Esophagus muscularis mucosa (tissue), 4 donors: ENCODE measurements at regions not wholly inside any gene's neighbourhood (a gene's known extent, or its start where the extent isn't known, plus 50 kb on each side); places are given as distances from the start of the nearest gene placed in this dataset.
"Not testable (repeated sequence)": the region's sequence is repeated elsewhere in the genome, so short reads cannot be mapped to it uniquely, and the experiment has no call there.

ENCODE experiments used
- DNase-seq: peaks from one replicate; pipeline ENCODE4 v3.0.0-alpha.2; 2017; ENCODE audit errors: extremely low spot score
- H3K27ac ChIP-seq, 4 donors: fragments of 200-600 bp; sonication (generic); replicated peaks in 1 of 4; 1 replicate in 3 of 4; 2 replicates in 1 of 4; pipeline ENCODE4 v1.5.1; 2016 to 2019; ENCODE audit warnings: mild to moderate bottlenecking in 1 of 4
- H3K27me3 ChIP-seq, 4 donors: fragments of 200-600 bp; sonication (generic); one replicate each; pipeline versions ENCODE4 v1.5.1 to v1.6.0; 2016 to 2019
- H3K36me3 ChIP-seq, 4 donors: fragments of 200-600 bp; sonication (generic); one replicate each; pipeline ENCODE4 v1.5.1; 2016 to 2019
- H3K4me1 ChIP-seq, 4 donors: fragments of 200-600 bp; sonication (generic); one replicate each; pipeline ENCODE4 v1.5.1; 2016 to 2019
- H3K4me3 ChIP-seq, 4 donors: fragments of 200-600 bp; sonication (generic); 1 replicate in 2 of 4; 2 replicates in 2 of 4; pipeline ENCODE4 v1.5.1; 2016 to 2019; ENCODE audit warnings: mild to moderate bottlenecking in 4 of 4, moderate library complexity in 1 of 4
- H3K9me3 ChIP-seq, 4 donors: fragments of 200-600 bp; sonication (generic); 1 replicate in 3 of 4; 2 replicates in 1 of 4; pipeline ENCODE4 v1.5.1; 2016 to 2019
- CTCF ChIP-seq, 3 experiments: fragments of 200-600 bp in 2 of 3; fragments of 450-650 bp in 1 of 3; sonication (generic) in 2 of 3; IDR thresholded peaks; one replicate each; pipeline ENCODE4 v1.5.1; 2017 to 2019; ENCODE audit warnings: antibody characterized with exemption in 3 of 3, mild to moderate bottlenecking in 2 of 3, moderate library complexity in 1 of 3
- EP300 ChIP-seq: sonication (generic); formaldehyde crosslinking; IDR thresholded peaks from one replicate; pipeline ENCODE4 v1.6.1; 2017; ENCODE audit warnings: antibody characterized with exemption
- POLR2A ChIP-seq: fragments of 450-650 bp; IDR thresholded peaks from one replicate; pipeline ENCODE4 v1.6.1; 2017; ENCODE audit warnings: antibody characterized with exemption, moderate library complexity, mild to moderate bottlenecking, low read depth
- POLR2AphosphoS5 ChIP-seq, 2 donors: sonication (generic); formaldehyde crosslinking; IDR thresholded peaks; one replicate each; pipeline ENCODE4 v1.6.1; 2017; ENCODE audit warnings: antibody characterized with exemption in 2 of 2
- WGBS: methylation state at CpG from one replicate; pipeline ENCODE4 v1.1.5; 2018; 5-methylcytosine and 5-hydroxymethylcytosine counted together
- intact Hi-C: fragments of 100-400 bp; cut with DNase I; formaldehyde crosslinking; loops from one replicate; pipeline ENCODE4 v1.15.1; 2023

- Histone ChIP-seq H3K36me3 (no peaks in the 10 kb centered on the region), H3K4me1 (no peaks in the 10 kb centered on the region), H3K4me3 (no peak overlapping the region), H3K9me3 (peaks cover 0 to 3% (median 0%) of the 10 kb centered on the region in 4 donors), H3K27me3 (no peaks in the 10 kb centered on the region), H3K27ac (no peak overlapping the region)
- no peak for TF ChIP-seq POLR2AphosphoS5 (IDR thresholded peaks at IDR 0.05)
- TF ChIP-seq EP300: no peak
- TF ChIP-seq CTCF (IDR thresholded peaks at IDR 0.05): no peak
- TF ChIP-seq POLR2A: no peak
- WGBS: 72% methylated on average over 2 of the region's 2 CpGs
- no peak for DNase-seq
- intact Hi-C loops: no loop called here
Measured at GRCh38 chr2:185665251-185665814, 73.3 kb upstream of the FSIP2 start.

GRCh38 chr2:185667452-185667851 is 71.2 kb upstream of the FSIP2 start:
- H3K4me1 ChIP-seq: peaks cover 0 to 6% (median 3%) of the 10 kb centered on the region in 4 donors
- no peak overlapping the region for H3K4me3 ChIP-seq
- peaks cover 0 to 3% (median 0%) of the 10 kb centered on the region in 4 donors for H3K9me3 ChIP-seq
- intact Hi-C loops: no loop called here
- H3K27me3 ChIP-seq: no peaks in the 10 kb centered on the region
- WGBS: 91% methylated on average over 2 of the region's 2 CpGs
- no peak for DNase-seq
- TF ChIP-seq POLR2A (no peak), CTCF (IDR thresholded peaks at IDR 0.05) (no peak), POLR2AphosphoS5 (IDR thresholded peaks at IDR 0.05) (no peak), EP300 (no peak)
- H3K27ac ChIP-seq: no peak overlapping the region
- H3K36me3 ChIP-seq: no peaks in the 10 kb centered on the region

DNA sequence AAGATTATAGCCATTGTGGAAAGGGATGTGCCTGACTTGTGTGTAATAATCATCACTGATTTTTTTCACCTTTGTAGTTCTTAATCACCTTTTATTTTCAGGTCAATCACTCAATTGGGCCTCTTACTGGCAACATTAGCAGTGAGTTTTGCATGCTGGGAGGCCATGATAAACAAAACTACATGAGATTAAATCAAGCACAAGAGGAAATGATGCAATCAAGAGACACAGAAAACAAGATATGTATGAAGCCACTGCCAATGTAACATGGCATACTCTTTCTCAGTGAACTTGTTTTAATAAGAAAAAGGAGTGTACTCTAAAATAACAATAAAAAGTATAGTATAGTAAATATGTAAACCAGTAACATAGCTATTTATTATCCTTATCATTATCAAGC is 69.9 kb upstream of the FSIP2 start:
- H3K27me3 ChIP-seq: no peaks in the 10 kb centered on the region
- no peak overlapping the region for H3K4me3 ChIP-seq
- no peak for DNase-seq
- TF ChIP-seq POLR2A (no peak), EP300 (no peak), POLR2AphosphoS5 (IDR thresholded peaks at IDR 0.05) (no peak), CTCF (IDR thresholded peaks at IDR 0.05) (no peak)
- no peaks in the 10 kb centered on the region for H3K36me3 ChIP-seq
- H3K27ac ChIP-seq: no peak overlapping the region
- intact Hi-C loops: no loop called here
- H3K9me3 ChIP-seq: peaks cover 0 to 3% (median 0%) of the 10 kb centered on the region in 4 donors
- H3K4me1 ChIP-seq: peaks cover 0 to 11% (median 3%) of the 10 kb centered on the region in 4 donors

- intact Hi-C loops: no loop called here
- Histone ChIP-seq H3K4me1 (peaks cover 0 to 11% (median 3%) of the 10 kb centered on the region in 4 donors), H3K27ac (no peak overlapping the region), H3K36me3 (no peaks in the 10 kb centered on the region), H3K9me3 (no peaks in the 10 kb centered on the region), H3K27me3 (no peaks in the 10 kb centered on the region), H3K4me3 (no peak overlapping the region)
- 65% methylated on average over 1 of the region's 1 CpG for WGBS
- TF ChIP-seq CTCF (IDR thresholded peaks at IDR 0.05) (no peak), EP300 (no peak), POLR2AphosphoS5 (IDR thresholded peaks at IDR 0.05) (no peak), POLR2A (no peak)
- no peak for DNase-seq
Measured at GRCh38 chr2:185674232-185674631, 64.4 kb upstream of the FSIP2 start.

DNA sequence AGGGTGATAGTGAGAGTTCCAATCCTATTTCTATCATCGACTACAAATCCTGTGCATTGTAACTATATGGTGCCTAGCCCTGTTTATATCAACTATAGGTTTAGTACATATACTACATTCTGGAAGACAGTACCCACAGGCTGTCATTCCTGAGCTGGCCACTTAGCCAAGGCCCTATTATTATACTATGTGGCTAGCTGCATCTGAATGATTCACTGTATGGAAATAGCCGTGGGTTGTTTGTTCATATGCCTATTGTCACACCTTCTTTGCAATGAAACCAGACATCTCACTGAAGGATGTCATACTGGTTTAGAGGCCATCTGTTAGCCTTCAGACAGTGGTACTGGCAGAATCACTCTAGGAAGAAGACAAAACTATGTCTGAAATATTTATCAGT is 62.3 kb upstream of the FSIP2 start:
- H3K9me3 ChIP-seq: no peaks in the 10 kb centered on the region
- no peaks in the 10 kb centered on the region for H3K27me3 ChIP-seq
- H3K4me3 ChIP-seq: no peak overlapping the region
- H3K27ac ChIP-seq: no peak overlapping the region
- H3K36me3 ChIP-seq: no peaks in the 10 kb centered on the region
- TF ChIP-seq CTCF (IDR thresholded peaks at IDR 0.05): no peak
- TF ChIP-seq EP300: no peak
- TF ChIP-seq POLR2A: no peak
- no peak for TF ChIP-seq POLR2AphosphoS5 (IDR thresholded peaks at IDR 0.05)
- H3K4me1 ChIP-seq: peaks cover 0 to 11% (median 3%) of the 10 kb centered on the region in 4 donors
- intact Hi-C loops: no loop called here
- DNase-seq: no peak
- WGBS: 92% methylated on average over 2 of the region's 2 CpGs

GRCh38 chr2:185687001-185687400 is 51.6 kb upstream of the FSIP2 start:
- DNase-seq, H3K27me3 ChIP-seq, intact Hi-C loops, H3K36me3 ChIP-seq, H3K4me3 ChIP-seq, H3K4me1 ChIP-seq, H3K27ac ChIP-seq: not testable (repeated sequence)
- WGBS: 80% methylated on average over 3 of the region's 3 CpGs
- peaks cover 0 to 11% (median 8%) of the 10 kb centered on the region in 4 donors for H3K9me3 ChIP-seq
